ENCODE measurements at regions not wholly inside any gene's neighbourhood (a gene's known extent, or its start where the extent isn't known, plus 50 kb on each side); places are given as distances from the start of the nearest gene placed in this dataset.

DNA sequence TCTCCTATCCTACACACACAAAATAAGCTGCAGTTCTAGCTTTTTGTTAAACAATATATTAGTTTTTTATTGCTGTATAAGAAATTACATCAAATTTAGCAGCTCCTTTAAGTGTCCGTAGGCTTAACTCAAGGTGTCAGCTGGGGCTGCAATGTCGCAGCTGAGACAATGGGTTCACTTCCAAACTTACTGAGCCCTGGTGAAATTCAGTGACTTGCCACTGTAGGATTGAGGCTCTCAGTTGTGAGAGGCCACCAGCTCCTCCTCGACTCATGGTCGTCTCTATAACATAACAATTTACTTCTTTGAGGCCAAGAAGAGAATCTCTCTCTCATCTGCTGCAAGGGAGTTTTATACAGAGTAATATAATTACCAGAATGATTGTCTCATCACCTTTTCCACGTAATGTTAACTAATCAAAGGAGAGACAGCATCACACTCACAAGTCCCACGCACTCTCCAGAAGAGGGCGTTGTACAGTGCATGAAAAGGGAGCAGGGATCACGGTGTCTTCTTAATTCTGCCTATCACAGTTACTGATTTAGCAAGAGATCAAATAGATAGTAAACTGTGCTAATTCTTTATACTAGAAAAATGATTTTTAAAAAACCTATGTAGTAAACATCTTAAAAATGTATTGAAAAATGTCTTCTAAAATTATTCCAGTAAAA lies 735.6 kb upstream of the GBE1 start:
- Histone ChIP-seq H3K4me3 (ENCODE audit: low read length) (no peak overlapping the region), H3K4me1 (ENCODE audit: control insufficient read depth, insufficient read depth, low read length) (no peaks in the 10 kb centered on the region), H3K9ac (ENCODE audit: low read depth, low read length) (no peak overlapping the region), H3K4me2 (ENCODE audit: low read length) (no peak overlapping the region), H3K36me3 (ENCODE audit: insufficient read depth, low read length) (no peaks in the 10 kb centered on the region), H3K27me3 (ENCODE audit: control insufficient read depth, insufficient read depth, low read length) (no peaks in the 10 kb centered on the region), H3K9me3 (replicated peaks; ENCODE audit: low read length) (no peaks in the 10 kb centered on the region)

DNA sequence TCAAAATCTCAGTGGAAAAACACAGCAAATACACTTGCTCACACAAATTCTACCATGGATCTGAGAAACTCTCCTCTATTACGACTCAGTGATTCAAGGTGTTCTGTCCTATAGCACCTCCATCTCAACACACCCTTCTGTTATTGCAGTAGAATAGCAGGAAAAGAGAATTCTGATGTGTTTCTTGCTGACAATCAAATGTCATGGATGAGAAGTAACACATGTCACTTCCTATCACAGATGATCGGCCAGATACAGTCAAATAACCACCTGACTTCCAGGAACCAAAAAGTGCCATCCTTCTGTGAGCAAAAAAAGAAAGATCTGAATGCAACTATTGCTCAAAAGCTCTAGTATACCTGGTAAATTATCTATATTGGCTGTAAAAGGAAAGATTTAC lies 734.2 kb upstream of the GBE1 start:
- no peaks in the 10 kb centered on the region for H3K9me3 ChIP-seq (replicated peaks; ENCODE audit: low read length)
- H3K4me3 ChIP-seq (ENCODE audit: low read length) = no peak overlapping the region
- H3K27me3 ChIP-seq (ENCODE audit: control insufficient read depth, insufficient read depth, low read length) = no peaks in the 10 kb centered on the region
- H3K9ac ChIP-seq (ENCODE audit: low read depth, low read length) = no peak overlapping the region
- H3K4me1 ChIP-seq (ENCODE audit: control insufficient read depth, insufficient read depth, low read length) = no peaks in the 10 kb centered on the region
- H3K36me3 ChIP-seq (ENCODE audit: insufficient read depth, low read length) = no peaks in the 10 kb centered on the region
- H3K4me2 ChIP-seq (ENCODE audit: low read length) = no peak overlapping the region

DNA sequence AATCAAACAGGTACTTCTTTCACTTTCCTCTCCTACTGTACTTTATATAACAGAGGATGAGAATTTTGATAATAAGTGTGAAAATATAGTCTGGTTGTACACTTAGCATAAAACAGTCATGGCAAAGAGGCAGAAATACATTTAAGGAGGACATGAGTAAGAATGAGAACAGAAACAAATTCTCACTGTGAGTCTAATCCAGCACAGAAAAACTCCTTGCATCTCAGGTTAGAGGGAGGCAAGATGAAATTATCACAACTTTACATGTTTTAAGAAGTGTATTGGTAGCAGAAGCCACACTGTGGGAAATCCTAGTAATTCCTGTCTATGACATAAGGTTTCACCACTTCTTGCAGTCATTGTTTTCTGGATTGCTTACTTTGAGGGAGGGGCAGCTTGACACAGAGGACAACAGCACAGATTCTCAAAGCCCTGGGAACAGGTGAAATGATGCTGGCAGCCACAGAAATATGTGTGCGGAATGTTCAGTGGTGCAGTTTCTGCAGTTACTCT lies 733.6 kb upstream of the GBE1 start:
- no peaks in the 10 kb centered on the region for H3K36me3 ChIP-seq (ENCODE audit: insufficient read depth, low read length)
- no peaks in the 10 kb centered on the region for H3K9me3 ChIP-seq (replicated peaks; ENCODE audit: low read length)
- no peak overlapping the region for H3K4me3 ChIP-seq (ENCODE audit: low read length)
- H3K4me2 ChIP-seq (ENCODE audit: low read length) = no peak overlapping the region
- H3K9ac ChIP-seq (ENCODE audit: low read depth, low read length) = no peak overlapping the region
- H3K27me3 ChIP-seq (ENCODE audit: control insufficient read depth, insufficient read depth, low read length) = no peaks in the 10 kb centered on the region
- no peaks in the 10 kb centered on the region for H3K4me1 ChIP-seq (ENCODE audit: control insufficient read depth, insufficient read depth, low read length)

DNA sequence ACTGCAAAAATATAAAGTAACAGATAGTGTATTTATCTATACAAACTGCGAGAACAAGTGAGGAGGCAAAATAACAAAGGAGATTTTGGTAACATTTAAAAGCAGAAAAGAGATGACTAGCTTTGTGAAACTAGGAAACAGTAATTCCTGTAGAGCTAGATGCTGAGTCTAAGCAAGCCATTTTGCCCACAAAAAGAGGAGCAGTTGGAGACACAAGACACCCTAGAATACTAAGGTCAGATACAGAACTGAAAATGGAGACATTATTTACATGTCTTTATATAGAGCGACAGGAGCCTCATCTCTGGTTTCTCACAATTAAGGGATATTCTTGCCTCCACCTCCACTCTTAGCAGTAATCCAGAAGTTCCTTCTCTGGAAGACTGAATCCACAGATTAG lies 732.4 kb upstream of the GBE1 start:
- Histone ChIP-seq H3K9ac (ENCODE audit: low read depth, low read length) (no peak overlapping the region), H3K4me1 (ENCODE audit: control insufficient read depth, insufficient read depth, low read length) (no peaks in the 10 kb centered on the region), H3K9me3 (replicated peaks; ENCODE audit: low read length) (no peaks in the 10 kb centered on the region), H3K27me3 (ENCODE audit: control insufficient read depth, insufficient read depth, low read length) (no peaks in the 10 kb centered on the region), H3K36me3 (ENCODE audit: insufficient read depth, low read length) (no peaks in the 10 kb centered on the region), H3K4me3 (ENCODE audit: low read length) (no peak overlapping the region), H3K4me2 (ENCODE audit: low read length) (no peak overlapping the region)

- peak overlapping the region; percentile 68 for H3K4me2 ChIP-seq (ENCODE audit: low read length)
- peaks cover 15% of the 10 kb centered on the region for H3K4me1 ChIP-seq (ENCODE audit: control insufficient read depth, insufficient read depth, low read length)
- no peaks in the 10 kb centered on the region for H3K36me3 ChIP-seq (ENCODE audit: insufficient read depth, low read length)
- H3K4me3 ChIP-seq (ENCODE audit: low read length) = no peak overlapping the region
- H3K9me3 ChIP-seq (replicated peaks; ENCODE audit: low read length) = no peaks in the 10 kb centered on the region
- H3K9ac ChIP-seq (ENCODE audit: low read depth, low read length) = peak overlapping the region; percentile 48
- H3K27me3 ChIP-seq (ENCODE audit: control insufficient read depth, insufficient read depth, low read length) = no peaks in the 10 kb centered on the region
These were observed 713.9 kb upstream of the GBE1 start for GRCh38 chr3:82475306-82475705.

DNA sequence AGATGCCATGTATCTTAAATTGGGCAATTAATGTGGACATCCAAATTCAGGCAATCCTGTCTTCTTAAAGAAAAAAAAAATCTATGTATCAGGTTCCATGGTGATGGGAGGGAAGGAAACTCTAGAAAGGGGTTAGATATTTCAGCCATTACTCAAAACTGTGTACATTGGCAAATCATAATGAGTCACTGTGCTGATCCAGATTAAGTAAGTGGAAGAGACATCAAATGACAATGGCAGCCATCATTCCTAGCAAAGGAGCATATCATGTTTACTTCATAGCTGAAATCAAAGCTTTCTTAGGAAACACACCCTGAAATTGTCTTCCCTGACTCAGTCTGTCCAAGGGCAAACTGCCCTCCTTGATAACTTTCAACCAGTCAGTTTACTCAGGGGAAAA lies 713.3 kb upstream of the GBE1 start:
- Histone ChIP-seq H3K4me2 (ENCODE audit: low read length) (peak overlapping the region; percentile 68), H3K4me1 (ENCODE audit: control insufficient read depth, insufficient read depth, low read length) (peaks cover 15% of the 10 kb centered on the region), H3K4me3 (ENCODE audit: low read length) (peak overlapping the region; percentile 20), H3K9ac (ENCODE audit: low read depth, low read length) (peak overlapping the region; percentile 48), H3K36me3 (ENCODE audit: insufficient read depth, low read length) (no peaks in the 10 kb centered on the region), H3K27me3 (ENCODE audit: control insufficient read depth, insufficient read depth, low read length) (no peaks in the 10 kb centered on the region), H3K9me3 (replicated peaks; ENCODE audit: low read length) (no peaks in the 10 kb centered on the region)

DNA sequence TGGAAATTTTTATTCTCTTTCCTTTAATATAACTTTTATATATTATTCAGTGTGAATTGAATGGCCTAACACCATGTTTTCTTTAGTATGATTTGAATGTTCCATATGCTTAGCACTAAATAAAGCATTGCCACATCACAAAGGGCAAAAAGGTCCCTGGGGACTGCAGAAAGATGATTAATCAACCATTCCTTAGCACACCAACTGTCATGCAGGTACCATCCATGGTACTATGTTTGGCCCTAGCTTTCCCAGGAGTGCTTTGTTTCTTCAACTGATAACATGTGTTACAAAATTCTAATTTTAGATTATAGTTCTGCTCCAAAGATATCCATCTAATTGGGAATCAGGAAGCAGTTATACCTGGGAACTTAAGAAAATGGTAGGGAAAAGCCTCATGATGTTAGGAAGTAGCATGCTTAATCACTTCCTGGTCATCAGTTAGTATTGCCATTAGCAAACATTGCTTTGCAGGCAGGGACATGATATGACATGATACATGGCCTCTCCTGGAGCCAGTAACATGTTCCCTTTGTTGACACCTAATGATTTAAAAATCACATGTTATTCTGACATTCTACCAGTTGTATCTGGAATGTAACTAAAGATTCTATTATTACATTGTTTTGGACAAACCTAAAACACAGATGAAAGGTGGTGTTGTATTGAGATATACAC lies 712.6 kb upstream of the GBE1 start:
- H3K4me3 ChIP-seq (ENCODE audit: low read length) = no peak overlapping the region
- H3K27me3 ChIP-seq (ENCODE audit: control insufficient read depth, insufficient read depth, low read length) = no peaks in the 10 kb centered on the region
- H3K4me2 ChIP-seq (ENCODE audit: low read length) = no peak overlapping the region
- H3K9me3 ChIP-seq (replicated peaks; ENCODE audit: low read length) = no peaks in the 10 kb centered on the region
- H3K4me1 ChIP-seq (ENCODE audit: control insufficient read depth, insufficient read depth, low read length) = peaks cover 15% of the 10 kb centered on the region
- H3K9ac ChIP-seq (ENCODE audit: low read depth, low read length) = no peak overlapping the region
- H3K36me3 ChIP-seq (ENCODE audit: insufficient read depth, low read length) = no peaks in the 10 kb centered on the region

DNA sequence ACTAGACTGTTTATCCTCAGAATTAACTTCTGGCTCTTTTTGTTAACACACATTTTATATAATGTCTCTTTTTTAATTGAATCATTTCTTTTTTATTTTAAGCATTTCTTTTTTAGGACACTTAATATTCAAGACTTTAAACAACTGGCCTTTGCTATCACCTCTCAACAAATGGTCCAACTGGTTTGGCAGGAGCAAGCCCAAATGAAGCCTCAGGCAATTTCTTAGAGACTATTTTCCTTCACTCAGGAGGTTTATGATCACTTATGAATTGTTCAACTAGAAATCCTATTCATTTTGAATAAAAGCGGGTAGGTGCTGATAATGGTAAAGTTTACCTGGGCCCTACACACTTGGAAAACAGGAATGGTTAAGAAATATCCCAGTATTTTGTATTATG lies 705.6 kb upstream of the GBE1 start:
- Histone ChIP-seq H3K4me2 (ENCODE audit: low read length) (no peak overlapping the region), H3K4me3 (ENCODE audit: low read length) (no peak overlapping the region), H3K27me3 (ENCODE audit: control insufficient read depth, insufficient read depth, low read length) (no peaks in the 10 kb centered on the region), H3K9ac (ENCODE audit: low read depth, low read length) (no peak overlapping the region), H3K4me1 (ENCODE audit: control insufficient read depth, insufficient read depth, low read length) (no peaks in the 10 kb centered on the region), H3K9me3 (replicated peaks; ENCODE audit: low read length) (no peaks in the 10 kb centered on the region), H3K36me3 (ENCODE audit: insufficient read depth, low read length) (no peaks in the 10 kb centered on the region)

GRCh38 chr3:82462977-82463376 lies 701.5 kb upstream of the GBE1 start:
- Histone ChIP-seq H3K36me3 (ENCODE audit: insufficient read depth, low read length) (no peaks in the 10 kb centered on the region), H3K4me3 (ENCODE audit: low read length) (no peak overlapping the region), H3K9ac (ENCODE audit: low read depth, low read length) (no peak overlapping the region), H3K27me3 (ENCODE audit: control insufficient read depth, insufficient read depth, low read length) (no peaks in the 10 kb centered on the region), H3K4me2 (ENCODE audit: low read length) (no peak overlapping the region), H3K9me3 (replicated peaks; ENCODE audit: low read length) (no peaks in the 10 kb centered on the region), H3K4me1 (ENCODE audit: control insufficient read depth, insufficient read depth, low read length) (no peaks in the 10 kb centered on the region)

DNA sequence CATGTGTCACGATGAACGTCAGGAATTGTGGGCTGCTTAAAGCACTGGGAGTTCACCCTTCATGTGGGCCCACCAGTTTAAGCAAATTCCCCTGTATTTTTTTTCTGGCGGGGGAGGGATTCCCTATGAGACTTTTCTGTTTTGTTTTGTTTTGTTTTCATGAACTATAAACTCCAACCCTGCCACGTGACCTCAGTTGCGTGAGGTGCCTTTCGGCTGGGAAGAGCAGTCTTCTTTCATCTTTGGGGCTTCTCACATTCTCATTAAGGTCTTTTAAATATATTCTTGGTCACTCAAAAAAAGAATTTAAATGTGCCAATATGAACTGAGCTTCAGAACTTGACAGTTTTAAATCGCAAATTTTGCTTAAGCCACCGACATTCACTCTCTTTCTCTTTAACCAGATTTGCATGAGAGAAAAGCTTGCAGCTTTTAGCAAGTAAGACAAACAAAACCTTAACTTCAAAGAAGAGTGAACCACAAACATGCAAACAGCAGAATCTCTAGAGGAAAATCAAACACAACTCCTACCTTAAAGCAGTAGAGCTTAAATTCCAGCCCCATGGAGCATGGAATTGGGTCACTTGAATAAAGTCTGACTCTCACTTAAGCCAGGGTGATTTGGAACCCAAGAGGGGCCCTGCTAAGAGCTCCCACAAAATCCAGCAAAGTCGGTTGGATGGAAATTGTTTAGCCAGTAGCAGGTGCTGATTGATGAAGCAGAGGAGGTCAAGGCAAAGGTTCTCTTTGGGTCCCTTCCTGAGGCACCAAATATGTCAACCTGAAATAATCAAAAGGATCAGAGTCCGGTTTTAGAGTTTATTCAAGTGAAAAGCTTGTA lies 699.8 kb upstream of the GBE1 start:
- H3K9me3 ChIP-seq (replicated peaks; ENCODE audit: low read length) = no peaks in the 10 kb centered on the region
- no peaks in the 10 kb centered on the region for H3K27me3 ChIP-seq (ENCODE audit: control insufficient read depth, insufficient read depth, low read length)
- no peaks in the 10 kb centered on the region for H3K36me3 ChIP-seq (ENCODE audit: insufficient read depth, low read length)
- no peak overlapping the region for H3K4me3 ChIP-seq (ENCODE audit: low read length)
- H3K9ac ChIP-seq (ENCODE audit: low read depth, low read length) = no peak overlapping the region
- H3K4me2 ChIP-seq (ENCODE audit: low read length) = no peak overlapping the region
- no peaks in the 10 kb centered on the region for H3K4me1 ChIP-seq (ENCODE audit: control insufficient read depth, insufficient read depth, low read length)

- H3K27me3 ChIP-seq (ENCODE audit: control insufficient read depth, insufficient read depth, low read length) = no peaks in the 10 kb centered on the region
- H3K4me1 ChIP-seq (ENCODE audit: control insufficient read depth, insufficient read depth, low read length) = no peaks in the 10 kb centered on the region
- no peaks in the 10 kb centered on the region for H3K9me3 ChIP-seq (replicated peaks; ENCODE audit: low read length)
- no peak overlapping the region for H3K4me2 ChIP-seq (ENCODE audit: low read length)
- no peaks in the 10 kb centered on the region for H3K36me3 ChIP-seq (ENCODE audit: insufficient read depth, low read length)
- H3K9ac ChIP-seq (ENCODE audit: low read depth, low read length) = no peak overlapping the region
- no peak overlapping the region for H3K4me3 ChIP-seq (ENCODE audit: low read length)
These were observed 686.9 kb upstream of the GBE1 start for GRCh38 chr3:82448320-82448719.

Data from skeletal muscle satellite cell (primary cell).